Loucy (cell line): ENCODE measurements at regions not wholly inside any gene's neighbourhood (a gene's known extent, or its start where the extent isn't known, plus 50 kb on each side); places are given as distances from the start of the nearest gene placed in this dataset.

Experiments used
- H2AFZ ChIP-seq: fragments of 200-600 bp; sonication (generic); 2 replicates; pipeline ENCODE4 v1.6.0; 2016; ENCODE audit warnings: antibody characterized with exemption, mild to moderate bottlenecking, low read length, moderate library complexity
- H3F3A ChIP-seq: fragments of 200-600 bp; 2 replicates; pipeline ENCODE4 v1.6.0; 2016; ENCODE audit warnings: antibody characterized with exemption, low read depth, mild to moderate bottlenecking
- H3K27me3 ChIP-seq: fragments of 200-600 bp; sonication (generic); 2 replicates; pipeline ENCODE4 v1.6.1; 2014; ENCODE audit warnings: low read length, mild to moderate bottlenecking; ENCODE audit not compliant: insufficient read depth, poor library complexity, severe bottlenecking
- H3K36me3 ChIP-seq: fragments of 200-600 bp; sonication (generic); 2 replicates; pipeline ENCODE4 v1.6.1; 2016; ENCODE audit warnings: low read length; ENCODE audit not compliant: insufficient read depth
- H3K4me1 ChIP-seq: fragments of 200-600 bp; sonication (generic); 2 replicates; pipeline ENCODE4 v1.5.1; 2014; ENCODE audit warnings: low read length, mild to moderate bottlenecking; ENCODE audit not compliant: insufficient read depth, poor library complexity, severe bottlenecking
- H3K4me2 ChIP-seq: fragments of 200-600 bp; sonication (generic); 2 replicates; pipeline ENCODE4 v1.6.0; 2014; ENCODE audit warnings: antibody characterized with exemption, low read length, low read depth, mild to moderate bottlenecking; ENCODE audit not compliant: poor library complexity, severe bottlenecking
- H3K4me3 ChIP-seq: fragments of 200-600 bp; sonication (generic); 2 replicates; pipeline ENCODE4 v1.5.1; 2014; ENCODE audit warnings: low read length, mild to moderate bottlenecking, mixed read lengths; ENCODE audit not compliant: poor library complexity, severe bottlenecking
- H3K79me2 ChIP-seq: fragments of 200-600 bp; sonication (generic); 2 replicates; pipeline ENCODE4 v1.6.1; 2014; ENCODE audit warnings: low read length; ENCODE audit not compliant: insufficient read depth
- H3K9ac ChIP-seq: fragments of 200-600 bp; sonication (generic); 2 replicates; pipeline ENCODE4 v1.6.0; 2014; ENCODE audit warnings: mild to moderate bottlenecking, low read depth, low read length, moderate library complexity; ENCODE audit not compliant: poor library complexity, severe bottlenecking
- H3K9me2 ChIP-seq: fragments of 200-600 bp; sonication (generic); replicated peaks from 2 replicates; pipeline ENCODE4 v1.6.1; 2016; ENCODE audit warnings: low read depth, low read length, mixed read lengths
- H3K9me3 ChIP-seq: fragments of 200-600 bp; sonication (generic); 2 replicates; pipeline ENCODE4 v1.6.1; 2014; ENCODE audit warnings: mild to moderate bottlenecking, antibody characterized with exemption, low read length, low read depth; ENCODE audit not compliant: insufficient read depth
- H4K20me1 ChIP-seq: fragments of 200-600 bp; sonication (generic); 2 replicates; pipeline ENCODE4 v1.6.0; 2014; ENCODE audit warnings: antibody characterized with exemption, low read length, mild to moderate bottlenecking; ENCODE audit not compliant: insufficient read depth, poor library complexity, severe bottlenecking
- EZH2phosphoT487 ChIP-seq: fragments of 200-600 bp; IDR thresholded peaks from 2 replicates; pipeline ENCODE4 v1.6.1; 2018; ENCODE audit warnings: antibody characterized with exemption, mild to moderate bottlenecking, moderate library complexity, borderline replicate concordance
- TF ChIP-seq, protein P1 (sequence below): fragments of 200-600 bp; sonication (generic); conservative IDR thresholded peaks from 2 replicates; pipeline ENCODE4 v1.5.1; 2014; ENCODE audit warnings: mild to moderate bottlenecking, antibody characterized with exemption, low read length

DNA sequence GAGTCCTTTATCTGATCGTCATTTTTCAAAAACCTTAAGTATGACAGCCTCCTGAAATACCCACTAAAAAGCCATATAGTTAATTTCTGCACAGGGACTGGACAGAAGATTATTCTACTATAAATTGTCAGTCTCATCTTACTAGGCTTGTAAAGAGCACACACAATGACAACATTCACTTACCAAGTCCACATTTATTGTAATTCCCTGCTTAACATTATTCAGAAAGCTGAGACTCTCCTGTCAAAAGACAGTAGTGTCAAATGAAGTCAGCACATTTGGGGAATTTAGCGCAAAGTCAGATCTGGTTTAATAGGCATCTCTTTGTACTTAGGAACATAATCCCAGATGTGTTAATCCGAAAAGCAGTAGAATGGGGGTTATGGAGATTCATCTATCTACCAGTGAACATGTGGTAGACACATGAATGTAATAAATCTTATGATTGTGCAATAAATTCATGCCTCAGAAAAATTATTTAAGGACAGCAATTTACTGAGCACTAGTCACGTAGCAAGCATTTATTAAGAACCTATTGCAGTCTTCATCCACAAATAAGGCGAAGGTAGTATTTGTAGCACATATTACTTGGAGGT lies 224.6 kb upstream of the GPC6 start:
- H3K4me2 ChIP-seq = no peak overlapping the region
- TF ChIP-seq, protein P1, sequence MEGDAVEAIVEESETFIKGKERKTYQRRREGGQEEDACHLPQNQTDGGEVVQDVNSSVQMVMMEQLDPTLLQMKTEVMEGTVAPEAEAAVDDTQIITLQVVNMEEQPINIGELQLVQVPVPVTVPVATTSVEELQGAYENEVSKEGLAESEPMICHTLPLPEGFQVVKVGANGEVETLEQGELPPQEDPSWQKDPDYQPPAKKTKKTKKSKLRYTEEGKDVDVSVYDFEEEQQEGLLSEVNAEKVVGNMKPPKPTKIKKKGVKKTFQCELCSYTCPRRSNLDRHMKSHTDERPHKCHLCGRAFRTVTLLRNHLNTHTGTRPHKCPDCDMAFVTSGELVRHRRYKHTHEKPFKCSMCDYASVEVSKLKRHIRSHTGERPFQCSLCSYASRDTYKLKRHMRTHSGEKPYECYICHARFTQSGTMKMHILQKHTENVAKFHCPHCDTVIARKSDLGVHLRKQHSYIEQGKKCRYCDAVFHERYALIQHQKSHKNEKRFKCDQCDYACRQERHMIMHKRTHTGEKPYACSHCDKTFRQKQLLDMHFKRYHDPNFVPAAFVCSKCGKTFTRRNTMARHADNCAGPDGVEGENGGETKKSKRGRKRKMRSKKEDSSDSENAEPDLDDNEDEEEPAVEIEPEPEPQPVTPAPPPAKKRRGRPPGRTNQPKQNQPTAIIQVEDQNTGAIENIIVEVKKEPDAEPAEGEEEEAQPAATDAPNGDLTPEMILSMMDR = no peak
- no peak for TF ChIP-seq EZH2phosphoT487

DNA sequence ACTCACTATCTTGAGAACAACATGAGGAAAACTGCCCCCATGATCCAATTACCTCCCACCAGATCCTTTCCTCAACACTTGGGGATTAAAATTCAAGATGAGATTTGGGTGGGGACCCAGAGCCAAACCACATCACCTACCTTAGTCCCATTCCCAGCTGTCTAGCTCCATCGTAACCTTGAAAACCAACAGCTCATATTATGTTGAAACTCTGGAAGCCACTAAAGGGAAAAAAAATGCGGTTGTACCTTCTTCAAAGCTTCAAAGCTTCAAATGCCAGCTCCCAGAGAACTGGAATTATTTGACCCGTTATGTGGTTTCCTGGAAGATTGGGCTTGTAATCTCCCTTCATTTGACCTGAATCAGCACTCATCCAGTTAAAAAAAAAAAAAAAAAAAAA lies 223.1 kb upstream of the GPC6 start:
- no peaks in the 10 kb centered on the region for H3K27me3 ChIP-seq
- no peaks in the 10 kb centered on the region for H3K36me3 ChIP-seq
- H3K4me2 ChIP-seq = no peak overlapping the region
- no peaks in the 10 kb centered on the region for H3K4me1 ChIP-seq
- H3K9me2 ChIP-seq = no peaks in the 10 kb centered on the region
- TF ChIP-seq EZH2phosphoT487 = no peak
- TF ChIP-seq, protein P1 = no peak
- no peaks in the 10 kb centered on the region for H3K79me2 ChIP-seq
- no peaks in the 10 kb centered on the region; the same call in 1 of the 2 replicates for H3K9me3 ChIP-seq
- H2AFZ ChIP-seq = no peak overlapping the region
- no peak overlapping the region for H3K4me3 ChIP-seq
- no peaks in the 10 kb centered on the region for H3F3A ChIP-seq
- H3K9ac ChIP-seq = no peak overlapping the region
- H4K20me1 ChIP-seq = no peaks in the 10 kb centered on the region

More for the DNA sequence above, 224.6 kb upstream of the GPC6 start:
- H3K9ac ChIP-seq = no peak overlapping the region
- no peaks in the 10 kb centered on the region; the same call in 1 of the 2 replicates for H3K9me3 ChIP-seq
- H3K9me2 ChIP-seq = no peaks in the 10 kb centered on the region
- no peaks in the 10 kb centered on the region for H4K20me1 ChIP-seq
- no peaks in the 10 kb centered on the region for H3K4me1 ChIP-seq
- H3K36me3 ChIP-seq = no peaks in the 10 kb centered on the region
- H3K27me3 ChIP-seq = no peaks in the 10 kb centered on the region
- no peak overlapping the region for H3K4me3 ChIP-seq
- H3F3A ChIP-seq = no peaks in the 10 kb centered on the region
- no peaks in the 10 kb centered on the region for H3K79me2 ChIP-seq
- H2AFZ ChIP-seq = no peak overlapping the region

DNA sequence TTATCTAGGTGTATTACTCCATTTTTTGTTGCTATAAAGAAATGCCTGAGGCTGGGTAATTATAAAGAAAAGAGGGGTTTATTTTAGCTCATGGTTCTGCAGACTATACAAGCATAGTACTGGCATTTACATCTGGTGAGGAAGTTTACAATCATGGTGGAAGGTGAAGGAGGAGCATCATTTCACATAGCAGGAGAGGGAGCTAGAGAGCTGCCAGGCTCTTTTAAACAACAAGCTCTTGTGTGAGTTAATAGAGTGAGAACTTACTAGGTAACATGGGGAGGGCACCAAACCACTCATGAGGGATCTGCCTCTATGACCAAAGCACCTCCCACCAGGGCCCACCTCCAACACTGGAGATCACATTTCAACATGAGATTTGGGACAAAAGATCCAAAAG lies 221.7 kb upstream of the GPC6 start:
- Histone ChIP-seq H3K79me2 (no peaks in the 10 kb centered on the region), H3K4me3 (no peak overlapping the region), H3K4me2 (no peak overlapping the region)

More for the DNA sequence above, 221.7 kb upstream of the GPC6 start:
- Histone ChIP-seq H3K36me3 (no peaks in the 10 kb centered on the region), H4K20me1 (no peaks in the 10 kb centered on the region), H2AFZ (no peak overlapping the region), H3K4me1 (no peaks in the 10 kb centered on the region), H3K9ac (no peak overlapping the region), H3K27me3 (no peaks in the 10 kb centered on the region), H3F3A (no peaks in the 10 kb centered on the region), H3K9me2 (no peaks in the 10 kb centered on the region), H3K9me3 (no peaks in the 10 kb centered on the region; the same call in 1 of the 2 replicates)
- no peak for TF ChIP-seq EZH2phosphoT487
- TF ChIP-seq, protein P1 = no peak
